Fibroblast of peridontal ligament (primary cell): ENCODE measurements at regions not wholly inside any gene's neighbourhood (a gene's known extent, or its start where the extent isn't known, plus 50 kb on each side); places are given as distances from the start of the nearest gene placed in this dataset.
"Not testable (repeated sequence)": the region's sequence is repeated elsewhere in the genome, so short reads cannot be mapped to it uniquely, and the experiment has no call there.

Source experiments
- DNase-seq: peaks from one replicate; pipeline ENCODE4 v3.0.0-alpha.2; 2010; ENCODE audit errors: extremely low read depth

- DNase-seq, result peak; percentile 74
These were observed 68.7 kb downstream of the MEPE start for GRCh38 chr4:87901422-87901992.

DNA sequence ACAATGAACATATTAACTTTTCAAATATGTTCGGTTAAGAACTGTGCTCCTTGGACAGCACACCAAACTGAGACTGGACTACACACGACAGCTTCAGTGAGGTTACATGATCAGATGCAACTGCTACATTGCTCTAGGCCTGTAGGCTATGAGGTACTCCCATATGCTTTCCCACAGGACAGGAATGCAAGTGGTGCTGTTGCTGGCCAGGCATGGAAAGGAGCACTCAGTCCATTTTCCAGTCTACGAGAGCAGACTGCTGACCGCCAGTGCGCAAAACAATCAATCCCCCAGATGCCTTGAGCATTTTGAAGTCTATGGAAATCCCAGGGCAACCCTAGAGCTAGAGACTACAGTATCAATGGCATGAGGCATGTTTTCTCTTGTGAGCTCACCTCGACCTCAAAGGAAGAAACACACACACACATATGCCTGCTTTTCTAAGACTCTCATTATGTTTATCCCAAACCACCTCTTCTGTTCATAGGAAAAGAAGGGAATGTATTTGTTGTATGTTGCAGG, 70.8 kb upstream of the SPP1 start:
- no peak for DNase-seq

DNA sequence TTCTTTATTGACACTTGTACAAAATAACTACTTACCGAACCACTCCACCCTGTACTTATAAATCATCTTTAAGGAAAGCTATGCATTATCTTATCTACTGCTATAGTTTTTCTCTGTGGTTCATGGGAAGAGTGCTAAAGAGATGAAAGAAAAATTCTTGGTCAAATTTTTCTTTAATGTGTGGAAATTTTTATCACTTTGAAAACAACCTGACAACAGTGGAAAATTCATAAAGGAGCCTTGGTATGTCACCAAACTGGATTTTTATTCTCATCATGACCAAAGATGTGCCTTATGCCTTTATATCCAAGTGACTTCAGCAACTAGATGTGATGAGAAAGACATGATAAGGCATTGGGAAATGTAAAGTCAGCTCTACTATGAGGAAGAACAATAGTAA, 67.2 kb upstream of the SPP1 start:
- no peak for DNase-seq

GRCh38 chr4:87910795-87911194, 64.7 kb upstream of the SPP1 start:
- no peak for DNase-seq

DNA sequence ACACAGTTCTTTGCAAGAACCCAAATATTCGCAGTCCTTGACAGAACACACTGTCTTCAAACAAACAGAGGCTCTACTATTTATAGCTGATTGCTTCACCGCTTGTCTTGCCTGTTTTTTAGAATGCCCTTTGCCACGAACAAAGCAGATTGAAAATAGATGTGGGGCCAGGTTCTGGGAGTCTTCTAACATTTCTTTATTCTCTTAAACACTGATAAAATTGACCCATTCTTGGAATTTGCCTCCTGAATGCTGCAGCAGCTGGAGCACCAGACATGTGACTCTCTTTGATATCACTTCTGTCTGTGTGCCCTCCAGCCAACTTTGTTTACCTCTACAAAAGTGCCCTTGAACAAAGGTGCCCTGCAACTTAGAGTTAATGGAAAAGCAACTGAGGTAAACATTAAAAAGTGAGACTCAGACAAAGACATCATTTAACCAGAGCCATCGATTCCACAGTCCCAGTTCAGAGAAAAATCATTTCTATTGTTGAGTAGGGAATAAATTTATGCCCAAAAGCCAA, 64.2 kb upstream of the SPP1 start:
- DNase-seq, result peak; percentile 7

GRCh38 chr4:87912164-87913004, 63.1 kb upstream of the SPP1 start:
- DNase-seq, result no peak

- peak; percentile 53 for DNase-seq
These were observed 61.6 kb upstream of the SPP1 start for GRCh38 chr4:87913896-87914295.

DNA sequence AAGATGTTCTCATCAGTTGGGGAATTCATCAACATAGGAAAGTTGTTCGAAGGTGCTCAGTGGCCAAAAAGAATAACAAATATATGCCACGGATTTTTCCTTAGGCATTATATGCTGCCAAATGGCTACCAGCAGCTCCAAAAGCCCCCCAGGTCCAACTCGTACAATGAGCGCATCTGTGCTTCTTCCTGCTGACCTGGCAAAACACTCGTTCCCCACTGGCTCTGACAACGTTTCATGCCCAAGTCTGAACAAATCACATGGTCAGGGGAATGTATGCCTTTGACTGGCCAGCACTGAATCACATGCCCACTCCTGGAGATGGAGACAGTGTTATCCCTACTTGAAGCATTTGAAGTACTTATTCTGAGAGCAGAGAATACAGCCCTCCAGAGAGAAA, 59.9 kb upstream of the SPP1 start:
- no peak for DNase-seq

DNA sequence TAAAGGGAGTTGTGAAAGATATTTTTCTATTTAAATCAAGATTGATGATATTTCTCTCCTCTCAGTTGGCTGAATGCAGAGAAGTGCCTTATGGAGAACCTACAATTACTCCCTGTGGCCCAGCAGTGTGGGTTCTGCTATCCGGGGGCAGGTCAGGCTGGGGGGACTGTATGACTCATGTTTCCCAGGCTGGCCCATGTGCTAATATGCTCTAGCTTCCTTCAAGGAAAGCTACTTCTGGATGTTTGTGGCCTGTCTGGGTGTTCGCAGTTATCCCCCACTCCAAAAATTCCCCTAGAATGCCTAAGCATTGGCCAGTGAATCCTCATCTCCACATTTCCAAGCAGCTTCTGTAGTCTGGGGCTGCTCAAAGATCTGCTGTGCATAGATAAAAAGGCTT, 58.9 kb upstream of the SPP1 start:
- DNase-seq, result no peak

DNA sequence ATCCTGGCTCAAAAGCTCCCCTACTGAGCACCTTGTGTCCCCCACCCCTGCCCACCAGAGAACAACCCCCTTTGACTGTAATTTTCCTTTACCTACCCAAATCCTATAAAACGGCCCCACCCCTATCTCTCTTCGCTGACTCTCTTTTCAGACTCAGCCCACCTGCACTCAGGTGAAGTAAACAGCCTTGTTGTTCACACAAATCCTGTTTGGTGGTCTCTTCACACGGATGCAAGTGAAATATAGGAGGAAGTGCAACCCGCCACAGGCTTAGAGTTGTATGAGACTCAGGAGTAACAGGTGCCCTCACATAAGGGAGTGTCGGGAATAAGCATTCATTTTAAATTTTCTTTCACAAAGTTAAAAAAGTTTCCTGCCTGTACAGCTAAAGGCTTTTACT, 57.6 kb upstream of the SPP1 start:
- not testable (repeated sequence) for DNase-seq

GRCh38 chr4:87918314-87919058, 57.0 kb upstream of the SPP1 start:
- no peak for DNase-seq

DNA sequence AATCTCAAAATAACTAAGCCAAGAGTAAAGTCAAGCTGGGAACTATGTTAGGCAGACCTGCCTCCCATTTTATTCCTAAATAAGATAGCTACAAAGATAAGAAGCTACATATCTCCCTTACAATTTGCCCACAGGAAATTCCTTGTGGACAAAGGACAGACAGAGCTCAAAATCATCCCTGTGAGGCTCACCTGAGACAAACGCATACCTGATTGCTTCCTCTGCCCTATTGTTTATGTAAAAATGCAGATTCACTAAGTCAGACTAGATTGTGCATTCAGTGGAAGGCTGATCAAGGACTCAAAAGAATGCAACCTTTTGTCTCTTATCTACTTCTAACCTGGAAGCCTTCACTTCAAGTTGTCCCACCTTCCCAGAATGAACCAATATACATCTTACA, 56.2 kb upstream of the SPP1 start:
- DNase-seq, result not testable (repeated sequence)

- no peak for DNase-seq
These were observed 55.6 kb upstream of the SPP1 start for GRCh38 chr4:87919941-87920340.

- no peak for DNase-seq
These were observed 55.0 kb upstream of the SPP1 start for GRCh38 chr4:87920478-87920877.

DNA sequence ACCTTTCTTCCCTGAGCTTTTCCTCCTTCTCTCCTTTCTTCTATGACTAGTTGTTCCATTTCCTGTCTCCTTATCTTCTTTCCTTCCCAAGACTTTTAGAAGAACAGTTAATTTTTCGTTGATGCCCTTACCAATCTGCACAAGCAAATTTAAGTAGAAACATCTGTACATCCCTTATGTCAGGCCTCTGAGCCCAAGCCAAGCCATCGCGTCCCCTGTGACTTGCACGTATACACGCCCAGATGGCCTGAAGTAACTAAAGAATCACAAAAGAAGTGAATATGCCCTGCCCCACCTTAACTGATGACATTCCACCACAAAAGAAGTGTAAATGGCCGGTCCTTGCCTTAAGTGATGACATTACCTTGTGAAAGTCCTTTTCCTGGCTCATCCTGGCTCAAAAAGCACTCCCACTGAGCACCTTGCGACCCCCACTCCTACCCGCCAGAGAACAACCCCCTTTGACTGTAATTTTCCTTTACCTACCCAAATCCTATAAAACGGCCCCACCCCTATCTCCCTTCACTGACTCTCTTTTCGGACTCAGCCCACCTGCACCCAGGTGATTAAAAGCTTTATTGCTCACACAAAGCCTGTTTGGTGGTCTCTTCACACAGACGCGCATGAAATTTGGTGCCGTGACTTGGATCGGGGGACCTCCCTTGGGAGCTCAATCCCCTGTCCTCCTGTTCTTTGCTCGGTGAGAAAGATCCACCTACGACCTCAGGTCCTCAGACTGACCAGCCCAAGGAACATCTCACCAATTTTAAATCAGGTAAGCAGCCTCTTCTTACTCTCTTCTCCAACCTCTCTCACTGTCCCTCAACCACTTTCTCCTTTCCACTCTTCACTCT, 53.7 kb upstream of the SPP1 start:
- DNase-seq, result not testable (repeated sequence)

DNA sequence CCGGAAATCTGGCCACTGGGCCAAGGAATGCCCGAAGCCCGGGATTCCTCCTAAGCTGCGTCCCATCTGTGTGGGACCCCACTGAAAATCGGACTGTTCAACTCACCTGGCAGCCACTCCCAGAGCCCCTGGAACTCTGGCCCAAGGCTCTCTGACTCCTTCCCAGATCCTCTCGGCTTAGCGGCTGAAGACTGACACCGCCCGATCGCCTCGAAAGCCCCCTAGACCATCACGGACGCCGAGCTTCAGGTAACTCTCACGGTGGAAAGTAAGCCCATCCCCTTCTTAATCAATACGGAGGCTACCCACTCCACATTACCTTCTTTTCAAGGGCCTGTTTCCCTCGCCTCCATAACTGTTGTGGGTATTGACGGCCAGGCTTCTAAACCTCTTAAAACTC, 51.4 kb upstream of the SPP1 start:
- DNase-seq, result not testable (repeated sequence)
